ENCODE measurements at regions not wholly inside any gene's neighbourhood (a gene's known extent, or its start where the extent isn't known, plus 50 kb on each side); places are given as distances from the start of the nearest gene placed in this dataset.

DNA sequence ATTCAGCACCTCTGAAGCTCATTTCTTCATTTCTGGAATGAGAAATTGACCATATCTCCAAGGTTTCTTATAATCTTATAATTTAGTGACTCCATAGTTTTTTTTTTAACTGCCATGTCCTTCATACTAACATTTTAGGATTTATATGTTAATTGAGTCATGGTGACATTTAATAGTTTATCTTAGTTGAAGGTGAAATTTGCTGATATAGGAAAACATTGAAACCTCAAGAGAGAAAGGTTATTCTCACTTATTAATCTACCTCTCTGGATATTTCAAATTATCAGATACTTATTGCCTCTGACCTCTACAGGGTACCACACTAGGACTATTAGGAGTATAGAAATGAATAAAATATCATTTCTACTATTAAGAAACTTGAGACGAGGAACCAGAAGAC lies 499.0 kb downstream of the NUP35 start:
- H3K27me3 ChIP-seq (replicated peaks; ENCODE audit: control insufficient read depth, insufficient read depth, low read length) = no peaks in the 10 kb centered on the region

DNA sequence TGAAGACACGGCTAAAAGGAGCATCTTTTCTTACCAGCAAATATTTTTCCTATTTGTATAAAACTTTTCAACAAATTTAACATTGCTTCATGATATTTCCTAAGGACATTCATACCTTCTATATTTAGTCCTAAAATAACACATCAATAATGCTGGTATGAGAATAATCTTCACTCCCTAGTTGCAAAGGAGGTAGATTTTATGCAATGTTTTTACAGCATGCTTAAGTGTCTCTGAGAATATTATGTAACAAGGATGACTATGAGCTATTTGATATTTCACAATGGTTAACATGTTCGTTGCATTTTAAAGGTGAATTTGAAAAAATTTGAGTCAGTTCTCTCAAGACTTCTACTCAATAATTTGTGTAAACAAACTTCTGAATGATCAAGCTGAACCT lies 506.7 kb downstream of the NUP35 start:
- Histone ChIP-seq H3K36me3 (ENCODE audit: control insufficient read depth, insufficient read depth, low read length, severe bottlenecking) (no peaks in the 10 kb centered on the region), H3K4me3 (ENCODE audit: low read length) (no peak overlapping the region), H3K27me3 (replicated peaks; ENCODE audit: control insufficient read depth, insufficient read depth, low read length) (no peaks in the 10 kb centered on the region), H3K4me1 (ENCODE audit: control insufficient read depth, insufficient read depth, low read length) (no peaks in the 10 kb centered on the region), H3K9ac (ENCODE audit: low read length) (no peak overlapping the region), H3K9me3 (ENCODE audit: control insufficient read depth, low read length) (no peaks in the 10 kb centered on the region)
- DNase-seq (ENCODE audit: low read depth) = no peak

More for the DNA sequence above, 499.0 kb downstream of the NUP35 start:
- Histone ChIP-seq H3K4me3 (ENCODE audit: low read length) (no peak overlapping the region), H3K9me3 (ENCODE audit: control insufficient read depth, low read length) (peaks cover 11% of the 10 kb centered on the region), H3K36me3 (ENCODE audit: control insufficient read depth, insufficient read depth, low read length, severe bottlenecking) (no peaks in the 10 kb centered on the region), H3K9ac (ENCODE audit: low read length) (no peak overlapping the region), H3K4me1 (ENCODE audit: control insufficient read depth, insufficient read depth, low read length) (no peaks in the 10 kb centered on the region)
- DNase-seq (ENCODE audit: low read depth) = no peak

DNA sequence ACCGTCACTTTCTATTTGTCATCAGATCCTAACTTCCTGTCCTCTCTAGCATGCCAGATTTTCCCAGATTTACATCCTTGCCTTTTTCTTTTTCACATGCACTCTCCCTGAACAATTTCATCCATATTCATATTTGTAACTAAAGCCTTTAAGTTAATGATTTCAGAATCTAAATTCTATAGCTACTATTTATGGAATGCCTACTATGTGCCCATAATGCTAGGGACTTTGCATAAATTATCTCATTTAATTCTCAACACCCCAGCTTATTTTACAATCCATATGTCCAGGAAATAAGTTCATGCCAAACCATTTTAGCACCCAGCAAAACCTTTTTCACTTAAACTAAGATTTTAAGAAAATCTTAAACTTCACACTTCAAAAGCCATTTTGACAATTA lies 531.9 kb downstream of the NUP35 start:
- Histone ChIP-seq H3K9me3 (ENCODE audit: control insufficient read depth, low read length) (no peaks in the 10 kb centered on the region), H3K36me3 (ENCODE audit: control insufficient read depth, insufficient read depth, low read length, severe bottlenecking) (no peaks in the 10 kb centered on the region), H3K4me1 (ENCODE audit: control insufficient read depth, insufficient read depth, low read length) (no peaks in the 10 kb centered on the region), H3K27me3 (replicated peaks; ENCODE audit: control insufficient read depth, insufficient read depth, low read length) (no peaks in the 10 kb centered on the region), H3K4me3 (ENCODE audit: low read length) (no peak overlapping the region), H3K9ac (ENCODE audit: low read length) (no peak overlapping the region)
- no peak for DNase-seq (ENCODE audit: low read depth)

DNA sequence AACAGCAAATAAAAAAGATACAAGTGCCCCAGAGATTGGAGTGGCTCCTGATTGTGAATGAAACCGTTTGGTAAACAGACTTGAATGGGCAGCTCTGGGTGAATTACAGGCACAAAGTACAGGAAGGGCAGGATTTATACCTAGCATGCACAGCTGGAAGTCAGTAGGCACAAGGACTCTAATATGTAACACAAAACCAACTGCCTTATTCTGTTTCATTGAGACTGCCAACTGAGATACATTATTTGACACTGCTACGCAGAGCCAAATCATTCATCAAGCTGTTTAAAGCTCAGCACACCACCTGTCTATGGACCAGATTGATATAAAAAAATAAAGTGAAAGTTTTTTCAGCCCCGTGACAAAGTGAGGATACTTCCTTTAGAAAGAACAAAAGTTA lies 541.2 kb downstream of the NUP35 start:
- DNase-seq (ENCODE audit: low read depth) = no peak
- Histone ChIP-seq H3K9ac (ENCODE audit: low read length) (no peak overlapping the region), H3K4me1 (ENCODE audit: control insufficient read depth, insufficient read depth, low read length) (peaks cover 3% of the 10 kb centered on the region), H3K9me3 (ENCODE audit: control insufficient read depth, low read length) (no peaks in the 10 kb centered on the region), H3K4me3 (ENCODE audit: low read length) (no peak overlapping the region), H3K27me3 (replicated peaks; ENCODE audit: control insufficient read depth, insufficient read depth, low read length) (no peaks in the 10 kb centered on the region), H3K36me3 (ENCODE audit: control insufficient read depth, insufficient read depth, low read length, severe bottlenecking) (no peaks in the 10 kb centered on the region)

DNA sequence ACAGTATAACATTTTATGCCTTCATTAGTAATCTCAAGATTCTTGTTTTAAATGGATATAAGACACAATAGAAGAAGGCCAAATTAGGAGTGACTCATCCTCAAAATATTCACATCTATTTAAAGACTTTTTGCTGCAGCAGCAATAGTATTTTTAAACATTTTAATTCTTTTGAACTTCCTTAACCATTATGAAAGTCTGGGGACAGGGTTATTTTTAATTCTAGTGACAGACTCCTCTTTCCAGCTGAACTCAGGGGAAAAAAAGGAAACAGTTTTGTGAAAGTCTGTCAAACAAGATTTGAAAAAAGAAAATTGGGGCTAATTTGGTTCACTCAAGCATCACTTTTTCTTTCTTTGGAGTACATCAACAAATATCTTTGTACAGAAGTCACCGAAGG lies 541.8 kb downstream of the NUP35 start:
- no peak overlapping the region for H3K9ac ChIP-seq (ENCODE audit: low read length)
- no peaks in the 10 kb centered on the region for H3K36me3 ChIP-seq (ENCODE audit: control insufficient read depth, insufficient read depth, low read length, severe bottlenecking)
- no peaks in the 10 kb centered on the region for H3K9me3 ChIP-seq (ENCODE audit: control insufficient read depth, low read length)
- peaks cover 3% of the 10 kb centered on the region for H3K4me1 ChIP-seq (ENCODE audit: control insufficient read depth, insufficient read depth, low read length)
- no peak overlapping the region for H3K4me3 ChIP-seq (ENCODE audit: low read length)
- no peaks in the 10 kb centered on the region for H3K27me3 ChIP-seq (replicated peaks; ENCODE audit: control insufficient read depth, insufficient read depth, low read length)
- peak; percentile 11 for DNase-seq (ENCODE audit: low read depth)

DNA sequence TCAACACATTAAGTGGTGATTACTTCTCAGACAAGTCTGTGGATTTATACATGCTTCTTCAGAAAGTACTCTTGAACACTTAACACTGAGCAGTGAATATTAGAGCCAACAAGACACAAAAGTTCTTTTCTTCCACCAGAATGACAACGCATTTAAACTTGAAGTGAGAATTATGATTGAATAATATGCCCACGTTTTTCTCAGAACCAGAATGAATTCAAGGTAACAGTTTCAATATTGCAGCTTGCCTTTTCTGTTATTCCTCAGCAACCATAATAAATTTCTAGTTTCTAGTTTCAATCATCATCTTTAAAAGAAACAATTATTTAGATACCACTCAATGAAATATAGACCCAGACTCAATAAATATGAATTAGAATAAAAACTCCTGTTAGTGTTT lies 547.0 kb downstream of the NUP35 start:
- Histone ChIP-seq H3K4me1 (ENCODE audit: control insufficient read depth, insufficient read depth, low read length) (no peaks in the 10 kb centered on the region), H3K9me3 (ENCODE audit: control insufficient read depth, low read length) (no peaks in the 10 kb centered on the region), H3K36me3 (ENCODE audit: control insufficient read depth, insufficient read depth, low read length, severe bottlenecking) (no peaks in the 10 kb centered on the region), H3K9ac (ENCODE audit: low read length) (no peak overlapping the region), H3K27me3 (replicated peaks; ENCODE audit: control insufficient read depth, insufficient read depth, low read length) (no peaks in the 10 kb centered on the region), H3K4me3 (ENCODE audit: low read length) (no peak overlapping the region)
- DNase-seq (ENCODE audit: low read depth) = no peak

DNA sequence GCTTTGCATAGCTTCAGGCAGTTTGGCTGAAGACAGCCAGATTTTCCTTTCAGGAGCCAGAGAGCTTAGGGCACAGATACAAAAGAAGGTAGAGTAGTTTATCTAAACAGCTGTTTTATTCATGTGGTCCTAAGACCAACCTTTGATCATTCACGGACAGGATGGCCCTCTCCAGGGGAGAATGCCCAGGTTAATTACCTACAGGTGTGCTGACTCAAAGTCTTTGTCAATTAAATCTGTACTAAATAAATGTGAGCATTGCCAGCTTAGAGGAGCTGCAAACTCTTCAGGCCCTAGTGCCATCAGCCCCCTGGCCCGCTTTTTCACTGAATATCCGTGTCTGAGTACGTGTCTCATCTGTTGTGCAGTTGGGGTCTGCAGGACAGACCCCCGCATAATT lies 554.7 kb downstream of the NUP35 start:
- H3K9me3 ChIP-seq (ENCODE audit: control insufficient read depth, low read length) = no peaks in the 10 kb centered on the region
- H3K4me1 ChIP-seq (ENCODE audit: control insufficient read depth, insufficient read depth, low read length) = no peaks in the 10 kb centered on the region
- no peaks in the 10 kb centered on the region for H3K27me3 ChIP-seq (replicated peaks; ENCODE audit: control insufficient read depth, insufficient read depth, low read length)
- no peak overlapping the region for H3K9ac ChIP-seq (ENCODE audit: low read length)
- DNase-seq (ENCODE audit: low read depth) = no peak
- no peak overlapping the region for H3K4me3 ChIP-seq (ENCODE audit: low read length)
- no peaks in the 10 kb centered on the region for H3K36me3 ChIP-seq (ENCODE audit: control insufficient read depth, insufficient read depth, low read length, severe bottlenecking)

DNA sequence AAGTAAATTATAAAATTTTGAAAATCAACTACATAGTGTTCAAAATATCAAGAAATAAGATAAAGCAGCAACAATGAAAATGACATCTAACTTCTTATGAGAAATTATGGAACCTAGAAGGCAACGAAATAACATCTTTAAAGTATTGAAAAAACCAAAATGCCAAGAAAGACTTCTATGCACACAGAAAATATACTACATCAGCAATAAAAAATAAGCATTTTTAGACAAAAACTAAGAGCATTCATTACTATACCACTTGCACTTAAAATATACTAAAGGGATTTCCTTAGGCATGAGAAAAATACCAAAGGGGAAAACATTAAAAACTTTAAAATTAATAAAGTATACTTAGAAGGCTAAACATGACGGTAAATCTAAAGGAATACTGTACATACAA lies 556.3 kb downstream of the NUP35 start:
- Histone ChIP-seq H3K4me1 (ENCODE audit: control insufficient read depth, insufficient read depth, low read length) (no peaks in the 10 kb centered on the region), H3K9ac (ENCODE audit: low read length) (no peak overlapping the region), H3K4me3 (ENCODE audit: low read length) (no peak overlapping the region), H3K9me3 (ENCODE audit: control insufficient read depth, low read length) (no peaks in the 10 kb centered on the region), H3K27me3 (replicated peaks; ENCODE audit: control insufficient read depth, insufficient read depth, low read length) (no peaks in the 10 kb centered on the region), H3K36me3 (ENCODE audit: control insufficient read depth, insufficient read depth, low read length, severe bottlenecking) (no peaks in the 10 kb centered on the region)
- DNase-seq (ENCODE audit: low read depth) = no peak

DNA sequence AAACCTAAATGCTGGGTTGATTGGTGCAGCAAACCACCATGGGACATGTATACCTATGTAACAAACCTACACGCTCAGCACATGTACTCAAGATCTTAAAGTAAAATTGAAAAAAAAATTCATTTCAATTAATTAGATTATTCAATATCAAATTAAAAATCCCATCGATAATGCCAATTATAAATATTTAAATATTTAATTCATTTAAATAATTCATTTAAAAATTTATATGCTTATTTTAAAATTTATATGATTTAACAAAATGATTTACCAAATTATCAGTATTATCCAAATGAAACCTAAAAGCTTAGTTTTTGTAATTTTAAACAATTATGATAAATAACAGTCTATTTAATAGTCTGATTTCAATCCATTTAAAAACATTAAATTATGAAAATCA lies 560.4 kb downstream of the NUP35 start:
- DNase-seq (ENCODE audit: low read depth) = no peak
- Histone ChIP-seq H3K27me3 (replicated peaks; ENCODE audit: control insufficient read depth, insufficient read depth, low read length) (no peaks in the 10 kb centered on the region), H3K9me3 (ENCODE audit: control insufficient read depth, low read length) (no peaks in the 10 kb centered on the region), H3K4me3 (ENCODE audit: low read length) (no peak overlapping the region), H3K36me3 (ENCODE audit: control insufficient read depth, insufficient read depth, low read length, severe bottlenecking) (no peaks in the 10 kb centered on the region), H3K4me1 (ENCODE audit: control insufficient read depth, insufficient read depth, low read length) (no peaks in the 10 kb centered on the region), H3K9ac (ENCODE audit: low read length) (no peak overlapping the region)

DNA sequence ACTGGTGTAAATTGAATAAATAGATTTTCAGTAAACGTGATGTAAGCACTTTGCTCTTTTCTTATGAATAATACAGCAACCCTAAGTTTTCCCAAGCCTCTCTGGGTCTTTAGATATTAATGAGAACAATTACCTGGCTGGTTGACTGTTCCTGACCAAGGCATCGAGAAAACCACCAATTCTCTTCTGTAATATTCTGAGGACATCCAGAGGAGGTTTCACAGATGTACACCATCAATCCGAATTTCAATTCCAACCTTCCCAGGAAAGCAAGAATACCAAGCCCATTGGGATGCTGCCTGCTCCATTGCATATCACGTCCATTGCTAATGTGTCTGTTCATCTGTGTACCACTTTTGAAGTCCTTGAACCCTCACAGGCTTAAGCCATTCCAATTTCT lies 571.8 kb downstream of the NUP35 start:
- Histone ChIP-seq H3K9me3 (ENCODE audit: control insufficient read depth, low read length) (peaks cover 14% of the 10 kb centered on the region), H3K4me1 (ENCODE audit: control insufficient read depth, insufficient read depth, low read length) (no peaks in the 10 kb centered on the region), H3K4me3 (ENCODE audit: low read length) (no peak overlapping the region), H3K36me3 (ENCODE audit: control insufficient read depth, insufficient read depth, low read length, severe bottlenecking) (no peaks in the 10 kb centered on the region), H3K27me3 (replicated peaks; ENCODE audit: control insufficient read depth, insufficient read depth, low read length) (no peaks in the 10 kb centered on the region), H3K9ac (ENCODE audit: low read length) (no peak overlapping the region)
- DNase-seq (ENCODE audit: low read depth) = no peak

DNA sequence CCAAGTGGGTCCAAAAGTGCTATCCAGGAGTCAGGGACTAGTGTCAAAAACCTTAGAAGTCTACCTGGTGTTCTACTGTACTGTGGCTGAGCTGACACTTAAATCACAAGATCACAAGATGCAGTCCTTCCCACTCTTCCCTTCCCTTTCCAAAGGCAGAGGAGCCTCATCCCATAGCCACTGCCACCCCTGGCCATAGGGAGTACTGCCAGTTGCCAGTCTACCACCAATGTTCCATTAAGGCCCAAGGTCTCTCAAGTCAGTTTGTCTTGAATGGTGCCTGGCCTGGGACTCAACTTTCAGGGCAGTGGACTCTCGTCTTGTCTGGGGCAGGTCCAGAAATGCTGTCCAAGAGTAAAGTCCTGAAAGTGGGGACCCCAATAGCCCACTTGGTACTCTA lies 585.6 kb downstream of the NUP35 start:
- Histone ChIP-seq H3K36me3 (ENCODE audit: control insufficient read depth, insufficient read depth, low read length, severe bottlenecking) (no peaks in the 10 kb centered on the region), H3K9ac (ENCODE audit: low read length) (no peak overlapping the region), H3K4me3 (ENCODE audit: low read length) (no peak overlapping the region), H3K9me3 (ENCODE audit: control insufficient read depth, low read length) (no peaks in the 10 kb centered on the region), H3K27me3 (replicated peaks; ENCODE audit: control insufficient read depth, insufficient read depth, low read length) (no peaks in the 10 kb centered on the region), H3K4me1 (ENCODE audit: control insufficient read depth, insufficient read depth, low read length) (no peaks in the 10 kb centered on the region)
- no peak for DNase-seq (ENCODE audit: low read depth)

DNA sequence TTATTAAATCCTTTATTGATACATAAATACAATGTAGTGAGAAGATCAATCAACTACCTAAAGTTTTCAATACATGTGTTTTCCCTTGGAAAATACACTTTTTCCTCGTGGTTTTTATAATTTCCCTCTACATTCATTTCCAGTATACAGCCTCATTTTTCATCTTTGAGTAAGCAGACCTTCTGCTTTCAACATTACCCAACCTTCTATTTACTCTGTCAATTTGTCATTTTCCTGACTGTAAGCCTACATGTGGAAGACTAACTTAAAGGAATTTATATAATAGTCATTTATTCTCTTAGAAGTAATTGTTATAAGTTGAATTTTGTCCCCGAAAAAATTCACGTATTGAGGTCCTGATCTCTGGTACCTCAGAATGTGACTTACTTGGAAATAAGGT lies 594.0 kb downstream of the NUP35 start:
- Histone ChIP-seq H3K36me3 (ENCODE audit: control insufficient read depth, insufficient read depth, low read length, severe bottlenecking) (no peaks in the 10 kb centered on the region), H3K27me3 (replicated peaks; ENCODE audit: control insufficient read depth, insufficient read depth, low read length) (no peaks in the 10 kb centered on the region), H3K4me1 (ENCODE audit: control insufficient read depth, insufficient read depth, low read length) (no peaks in the 10 kb centered on the region), H3K9ac (ENCODE audit: low read length) (no peak overlapping the region), H3K4me3 (ENCODE audit: low read length) (no peak overlapping the region), H3K9me3 (ENCODE audit: control insufficient read depth, low read length) (no peaks in the 10 kb centered on the region)
- no peak for DNase-seq (ENCODE audit: low read depth)

All from adipocyte (in vitro differentiated cells).